Nephron (organoid): ENCODE measurements at regions not wholly inside any gene's neighbourhood (a gene's known extent, or its start where the extent isn't known, plus 50 kb on each side); places are given as distances from the start of the nearest gene placed in this dataset.

Source experiments
- H3K27ac Mint-ChIP-seq, 3 experiments: 2 replicates each; pipeline ENCODE4 v1.8.0; 2020; ENCODE audit warnings: mixed read lengths in 3 of 3, mild to moderate bottlenecking in 2 of 3, moderate library complexity in 1 of 3
- H3K27me3 Mint-ChIP-seq: 2 replicates; pipeline ENCODE4 v1.8.0; 2021; ENCODE audit warnings: low read depth, mild to moderate bottlenecking, moderate library complexity, mixed read lengths
- H3K36me3 Mint-ChIP-seq: 2 replicates; pipeline ENCODE4 v1.8.0; 2020; ENCODE audit warnings: low read depth, mixed read lengths
- H3K4me1 Mint-ChIP-seq: 2 replicates; pipeline ENCODE4 v1.8.0; 2020; ENCODE audit warnings: mixed read lengths
- H3K4me3 Mint-ChIP-seq, 3 experiments: 2 replicates each; pipeline ENCODE4 v1.8.0; 2020; ENCODE audit warnings: mild to moderate bottlenecking in 3 of 3, mixed read lengths in 3 of 3, moderate library complexity in 2 of 3
- H3K9me3 Mint-ChIP-seq: 2 replicates; pipeline ENCODE4 v1.8.0; 2020; ENCODE audit warnings: mixed read lengths
- TF ChIP-seq, protein P1 (sequence below), 3 experiments: fragments of 200-600 bp; sonication (generic); IDR thresholded peaks; one replicate each; pipeline ENCODE4 v1.5.0; 2021; ENCODE audit warnings: antibody characterized with exemption in 3 of 3; ENCODE audit not compliant: unreplicated experiment in 3 of 3

DNA sequence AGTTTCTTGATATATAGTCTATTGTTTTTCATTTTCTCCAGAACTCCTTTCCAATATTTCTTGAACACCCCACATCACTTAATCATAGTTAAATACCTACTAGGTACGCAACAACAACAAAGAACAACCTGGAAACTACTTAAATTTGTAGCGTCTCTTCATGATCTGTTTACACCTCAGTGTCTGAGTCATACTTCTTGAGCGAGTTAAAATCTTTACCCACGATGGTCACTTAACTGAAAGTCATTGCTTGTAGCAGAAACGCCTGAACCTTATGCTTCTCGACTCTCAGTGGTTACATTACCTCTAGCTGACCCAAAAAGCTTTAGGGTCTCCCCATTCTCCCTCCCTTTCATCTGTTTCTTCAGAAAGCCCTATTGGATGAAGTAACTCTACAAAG lies 131.3 kb downstream of the EN1 start:
- Mint-ChIP-seq H3K4me1 (peaks cover 12% of the 10 kb centered on the region), H3K36me3 (no peaks in the 10 kb centered on the region), H3K27me3 (peaks cover 14% of the 10 kb centered on the region), H3K9me3 (no peaks in the 10 kb centered on the region), H3K4me3 (no peak overlapping the region), H3K27ac (no peak overlapping the region)
- TF ChIP-seq, protein P1, sequence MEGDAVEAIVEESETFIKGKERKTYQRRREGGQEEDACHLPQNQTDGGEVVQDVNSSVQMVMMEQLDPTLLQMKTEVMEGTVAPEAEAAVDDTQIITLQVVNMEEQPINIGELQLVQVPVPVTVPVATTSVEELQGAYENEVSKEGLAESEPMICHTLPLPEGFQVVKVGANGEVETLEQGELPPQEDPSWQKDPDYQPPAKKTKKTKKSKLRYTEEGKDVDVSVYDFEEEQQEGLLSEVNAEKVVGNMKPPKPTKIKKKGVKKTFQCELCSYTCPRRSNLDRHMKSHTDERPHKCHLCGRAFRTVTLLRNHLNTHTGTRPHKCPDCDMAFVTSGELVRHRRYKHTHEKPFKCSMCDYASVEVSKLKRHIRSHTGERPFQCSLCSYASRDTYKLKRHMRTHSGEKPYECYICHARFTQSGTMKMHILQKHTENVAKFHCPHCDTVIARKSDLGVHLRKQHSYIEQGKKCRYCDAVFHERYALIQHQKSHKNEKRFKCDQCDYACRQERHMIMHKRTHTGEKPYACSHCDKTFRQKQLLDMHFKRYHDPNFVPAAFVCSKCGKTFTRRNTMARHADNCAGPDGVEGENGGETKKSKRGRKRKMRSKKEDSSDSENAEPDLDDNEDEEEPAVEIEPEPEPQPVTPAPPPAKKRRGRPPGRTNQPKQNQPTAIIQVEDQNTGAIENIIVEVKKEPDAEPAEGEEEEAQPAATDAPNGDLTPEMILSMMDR (IDR thresholded peaks at IDR 0.05; ENCODE audit: unreplicated experiment in 3 of 3): no peak

DNA sequence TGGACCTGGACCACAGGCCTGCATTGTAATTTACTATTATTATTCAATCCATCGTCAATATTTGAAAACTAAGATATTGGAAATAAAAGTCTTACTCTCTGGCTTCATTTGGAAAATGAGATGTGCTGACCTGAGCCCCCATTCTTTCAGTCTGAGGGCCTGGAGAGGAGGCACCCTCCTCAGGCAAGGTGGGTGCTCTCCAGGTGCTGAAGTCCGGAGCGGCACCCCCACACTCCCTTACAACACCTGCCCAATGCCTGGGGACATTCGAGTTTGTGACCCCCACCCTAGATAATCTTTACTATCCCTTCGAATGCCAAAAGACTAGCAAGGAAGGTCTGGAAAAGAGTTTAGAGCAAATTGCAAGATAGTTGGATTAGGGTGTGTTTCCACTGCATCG lies 133.3 kb downstream of the EN1 start:
- no peak overlapping the region for H3K27ac Mint-ChIP-seq
- no peaks in the 10 kb centered on the region for H3K36me3 Mint-ChIP-seq
- no peaks in the 10 kb centered on the region for H3K9me3 Mint-ChIP-seq
- no peaks in the 10 kb centered on the region for H3K4me1 Mint-ChIP-seq
- peaks cover 14% of the 10 kb centered on the region for H3K27me3 Mint-ChIP-seq
- TF ChIP-seq, protein P1 (IDR thresholded peaks at IDR 0.05; ENCODE audit: unreplicated experiment in 3 of 3): no peak
- no peak overlapping the region for H3K4me3 Mint-ChIP-seq

DNA sequence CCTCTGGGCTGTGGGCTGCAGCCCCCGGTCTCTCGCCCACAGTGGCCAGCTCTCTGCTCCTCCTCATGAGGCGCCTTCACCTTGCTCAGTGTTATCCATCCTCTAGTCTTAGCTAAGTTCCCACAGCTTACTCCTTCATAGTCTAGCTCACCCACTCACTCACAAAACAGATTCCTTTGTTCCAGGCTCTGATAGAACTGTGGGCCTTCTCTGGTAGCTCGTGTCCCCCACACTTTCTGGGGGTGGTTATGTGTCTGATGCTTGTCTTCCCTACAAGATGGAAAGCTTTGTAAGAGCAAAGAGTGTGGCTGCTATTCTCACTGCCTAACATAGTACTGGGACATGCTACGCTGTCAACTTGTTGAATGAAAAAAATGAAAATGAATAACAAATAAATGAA lies 135.8 kb downstream of the EN1 start:
- H3K36me3 Mint-ChIP-seq: no peaks in the 10 kb centered on the region
- H3K4me1 Mint-ChIP-seq: no peaks in the 10 kb centered on the region
- no peaks in the 10 kb centered on the region for H3K9me3 Mint-ChIP-seq
- H3K27ac Mint-ChIP-seq: no peak overlapping the region
- TF ChIP-seq, protein P1 (IDR thresholded peaks at IDR 0.05; ENCODE audit: unreplicated experiment in 3 of 3): no peak
- H3K4me3 Mint-ChIP-seq: no peak overlapping the region
- peaks cover 8% of the 10 kb centered on the region for H3K27me3 Mint-ChIP-seq

DNA sequence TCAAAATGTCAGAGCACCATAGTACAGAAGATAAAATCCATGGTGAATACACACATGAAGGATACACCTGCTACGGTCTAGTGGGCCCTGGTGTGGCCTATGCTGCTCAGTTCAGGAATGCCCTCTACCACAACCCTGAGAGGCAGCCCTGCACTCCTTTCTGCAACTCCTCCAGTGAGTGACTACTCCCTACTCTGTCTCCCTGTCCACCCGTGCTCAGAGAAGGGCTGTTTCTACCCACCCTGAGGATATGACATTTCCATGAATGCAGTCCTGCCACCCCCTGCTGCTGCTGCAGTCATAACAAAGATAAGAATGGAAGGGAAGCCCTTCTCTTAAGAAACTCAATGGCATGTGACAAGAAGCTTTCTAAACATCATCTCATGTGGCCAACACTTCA lies 137.0 kb downstream of the EN1 start:
- no peaks in the 10 kb centered on the region for H3K4me1 Mint-ChIP-seq
- H3K36me3 Mint-ChIP-seq: no peaks in the 10 kb centered on the region
- H3K4me3 Mint-ChIP-seq: no peak overlapping the region
- H3K9me3 Mint-ChIP-seq: peaks cover 4% of the 10 kb centered on the region
- peaks cover 8% of the 10 kb centered on the region for H3K27me3 Mint-ChIP-seq
- TF ChIP-seq, protein P1 (IDR thresholded peaks at IDR 0.05; ENCODE audit: unreplicated experiment in 3 of 3): no peak
- H3K27ac Mint-ChIP-seq: no peak overlapping the region

DNA sequence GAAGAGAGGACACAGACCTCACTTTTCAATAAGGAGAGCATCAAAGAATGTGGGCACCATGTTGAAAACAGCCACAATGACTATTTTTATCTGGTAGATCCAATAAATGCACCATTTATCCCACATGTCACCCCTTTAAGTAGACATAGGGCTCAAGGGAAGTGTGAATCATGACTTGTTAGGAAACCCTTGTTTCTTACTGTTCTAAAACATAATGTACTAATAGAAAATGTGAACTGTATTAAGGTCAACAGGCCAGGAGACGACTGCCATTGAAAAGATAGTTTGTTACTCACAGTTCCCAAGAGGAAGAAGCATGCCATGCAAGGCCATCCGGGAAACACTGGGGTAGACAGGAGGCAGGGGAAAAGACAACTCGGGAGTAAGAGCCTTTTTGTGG lies 137.7 kb downstream of the EN1 start:
- Mint-ChIP-seq H3K27ac (no peak overlapping the region), H3K27me3 (peaks cover 8% of the 10 kb centered on the region), H3K36me3 (no peaks in the 10 kb centered on the region), H3K4me1 (no peaks in the 10 kb centered on the region), H3K4me3 (no peak overlapping the region), H3K9me3 (peaks cover 4% of the 10 kb centered on the region)
- TF ChIP-seq, protein P1 (IDR thresholded peaks at IDR 0.05; ENCODE audit: unreplicated experiment in 3 of 3): no peak

DNA sequence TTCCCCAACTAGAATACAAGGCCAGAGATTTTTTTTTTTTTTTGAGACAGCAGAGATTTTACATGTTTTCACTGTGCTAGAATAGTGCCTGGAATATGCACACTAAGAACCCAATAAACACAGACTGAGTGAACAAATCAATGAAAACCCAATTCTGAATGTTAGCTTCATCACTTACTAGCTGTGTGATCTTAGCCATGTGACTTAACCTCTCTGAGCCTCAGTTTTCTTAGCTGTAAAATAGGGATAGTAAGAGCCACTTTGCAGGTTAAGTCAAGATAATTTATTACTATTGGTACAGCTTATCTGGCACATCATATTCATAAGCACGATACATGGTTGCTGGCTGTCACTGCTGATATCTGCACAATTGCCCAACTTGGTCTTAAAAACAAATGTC lies 140.6 kb downstream of the EN1 start:
- Mint-ChIP-seq H3K9me3 (peaks cover 4% of the 10 kb centered on the region), H3K4me1 (no peaks in the 10 kb centered on the region), H3K27ac (no peak overlapping the region), H3K36me3 (no peaks in the 10 kb centered on the region), H3K27me3 (no peaks in the 10 kb centered on the region), H3K4me3 (no peak overlapping the region)
- TF ChIP-seq, protein P1 (IDR thresholded peaks at IDR 0.05; ENCODE audit: unreplicated experiment in 3 of 3): no peak
